Skeletal muscle cell (primary cell): ENCODE measurements at regions not wholly inside any gene's neighbourhood (a gene's known extent, or its start where the extent isn't known, plus 50 kb on each side); places are given as distances from the start of the nearest gene placed in this dataset.

ENCODE experiments used
- DNase-seq: peaks from one replicate; pipeline ENCODE4 v3.0.0-alpha.2; 2010; ENCODE audit warnings: low read depth
- H3K4me3 ChIP-seq: 2 replicates; pipeline ENCODE4 v1.5.1; 2011; ENCODE audit warnings: low read depth, mild to moderate bottlenecking, control low read depth, low read length, moderate library complexity

GRCh38 chr11:71086687-71087258 is 165.6 kb downstream of the SHANK2 start:
- DNase-seq, result no peak

GRCh38 chr11:71084306-71085012 is 167.9 kb downstream of the SHANK2 start:
- H3K4me3 ChIP-seq, result no peak overlapping the region
- no peak for DNase-seq

More at GRCh38 chr11:71086687-71087258, 165.6 kb downstream of the SHANK2 start:
- H3K4me3 ChIP-seq, result no peak overlapping the region

- DNase-seq, result no peak
- no peak overlapping the region for H3K4me3 ChIP-seq
Measured at GRCh38 chr11:71083105-71083504, 169.3 kb downstream of the SHANK2 start.

GRCh38 chr11:71082454-71082853 is 169.9 kb downstream of the SHANK2 start:
- DNase-seq, result no peak
- no peak overlapping the region for H3K4me3 ChIP-seq

- no peak overlapping the region for H3K4me3 ChIP-seq
- no peak for DNase-seq
Measured at GRCh38 chr11:71081704-71082230, 170.6 kb downstream of the SHANK2 start.

- no peak for DNase-seq
- no peak overlapping the region for H3K4me3 ChIP-seq
Measured at GRCh38 chr11:71080239-71081097, 171.9 kb downstream of the SHANK2 start.

GRCh38 chr11:71079795-71080194 is 172.6 kb downstream of the SHANK2 start:
- H3K4me3 ChIP-seq, result no peak overlapping the region
- DNase-seq, result no peak

GRCh38 chr11:71078482-71078881 is 173.9 kb downstream of the SHANK2 start:
- DNase-seq, result no peak

GRCh38 chr11:71076525-71077304 is 175.7 kb downstream of the SHANK2 start:
- no peak overlapping the region for H3K4me3 ChIP-seq
- no peak for DNase-seq

More at GRCh38 chr11:71078482-71078881, 173.9 kb downstream of the SHANK2 start:
- no peak overlapping the region for H3K4me3 ChIP-seq

GRCh38 chr11:71075871-71076420 is 176.4 kb downstream of the SHANK2 start:
- no peak for DNase-seq
- H3K4me3 ChIP-seq, result no peak overlapping the region

- no peak overlapping the region for H3K4me3 ChIP-seq
- DNase-seq, result no peak
Measured at GRCh38 chr11:71075116-71075720, 177.2 kb downstream of the SHANK2 start.

GRCh38 chr11:71071736-71072509 is 180.5 kb downstream of the SHANK2 start:
- no peak for DNase-seq
- H3K4me3 ChIP-seq, result no peak overlapping the region

- no peak for DNase-seq
- H3K4me3 ChIP-seq, result no peak overlapping the region
Measured at GRCh38 chr11:71070490-71071453, 181.6 kb downstream of the SHANK2 start.

- DNase-seq, result no peak
- H3K4me3 ChIP-seq, result no peak overlapping the region
Measured at GRCh38 chr11:71068963-71069362, 183.4 kb downstream of the SHANK2 start.

GRCh38 chr11:71067753-71068152 is 184.6 kb downstream of the SHANK2 start:
- H3K4me3 ChIP-seq, result no peak overlapping the region
- DNase-seq, result no peak

- no peak for DNase-seq
- no peak overlapping the region for H3K4me3 ChIP-seq
Measured at GRCh38 chr11:71066311-71066710, 186.1 kb downstream of the SHANK2 start.

GRCh38 chr11:71065841-71066240 is 186.5 kb downstream of the SHANK2 start:
- no peak for DNase-seq
- no peak overlapping the region for H3K4me3 ChIP-seq
